Sigmoid colon (tissue), 6 donors: ENCODE measurements at regions not wholly inside any gene's neighbourhood (a gene's known extent, or its start where the extent isn't known, plus 50 kb on each side); places are given as distances from the start of the nearest gene placed in this dataset.

Experiments used
- DNase-seq: peaks from one replicate; pipeline ENCODE4 v3.0.0-alpha.2; 2019
- H3K27ac ChIP-seq, 4 donors: fragments of 200-600 bp; sonication (generic); one replicate each; pipeline ENCODE4 v1.5.1; 2016 to 2019; ENCODE audit warnings: mild to moderate bottlenecking in 1 of 4
- H3K27me3 ChIP-seq, 3 donors: fragments of 200-600 bp; sonication (generic); one replicate each; pipeline ENCODE4 v1.5.1; 2019; ENCODE audit warnings: mild to moderate bottlenecking in 1 of 3
- H3K36me3 ChIP-seq, 4 donors: fragments of 200-600 bp; sonication (generic); one replicate each; pipeline ENCODE4 v1.5.1; 2016 to 2019
- H3K4me1 ChIP-seq, 4 donors: fragments of 200-600 bp; sonication (generic); one replicate each; pipeline ENCODE4 v1.5.1; 2017 to 2019
- H3K4me3 ChIP-seq, 4 donors: fragments of 200-600 bp; sonication (generic); one replicate each; pipeline ENCODE4 v1.5.1; 2017 to 2019; ENCODE audit warnings: mild to moderate bottlenecking in 2 of 4, moderate library complexity in 1 of 4
- H3K9me3 ChIP-seq, 4 donors: fragments of 200-600 bp in 3 of 4; sonication (generic) in 3 of 4; one replicate each; pipeline versions ENCODE4 v1.5.1 to v1.6.1; 2013 to 2019
- EP300 ChIP-seq, 4 donors: sonication (generic); formaldehyde crosslinking; IDR thresholded peaks; one replicate each; pipeline ENCODE4 v1.6.1; 2017; ENCODE audit warnings: antibody characterized with exemption in 4 of 4
- POLR2A ChIP-seq, 2 donors: fragments of 450-650 bp; IDR thresholded peaks; one replicate each; pipeline ENCODE4 v1.6.1; 2016; ENCODE audit warnings: antibody characterized with exemption in 2 of 2, mild to moderate bottlenecking in 2 of 2, moderate library complexity in 2 of 2
- POLR2AphosphoS5 ChIP-seq, 4 donors: sonication (generic); formaldehyde crosslinking; IDR thresholded peaks; one replicate each; pipeline ENCODE4 v1.6.1; 2017; ENCODE audit warnings: antibody characterized with exemption in 4 of 4
- WGBS, 2 donors: extraction: QIAGEN DNeasy Blood & Tissue Kit; methylation state at CpG; one replicate each; pipeline ENCODE4 v1.1.7; 2013; 5-methylcytosine and 5-hydroxymethylcytosine counted together
- intact Hi-C: fragments of 100-400 bp; cut with DNase I; formaldehyde crosslinking; loops from one replicate; pipeline ENCODE4 v1.15.1; 2023
- TF ChIP-seq, protein P1 (sequence below), 4 experiments: fragments of 450-650 bp in 3 of 4; fragments of 200-600 bp in 1 of 4; IDR thresholded peaks; one replicate each; pipeline ENCODE4 v1.5.1; 2016 to 2019; ENCODE audit warnings: antibody characterized with exemption in 4 of 4, mild to moderate bottlenecking in 3 of 4, moderate library complexity in 2 of 4
- donor health status: healthy with polysubstance abuse.
- donor health status: healthy.

DNA sequence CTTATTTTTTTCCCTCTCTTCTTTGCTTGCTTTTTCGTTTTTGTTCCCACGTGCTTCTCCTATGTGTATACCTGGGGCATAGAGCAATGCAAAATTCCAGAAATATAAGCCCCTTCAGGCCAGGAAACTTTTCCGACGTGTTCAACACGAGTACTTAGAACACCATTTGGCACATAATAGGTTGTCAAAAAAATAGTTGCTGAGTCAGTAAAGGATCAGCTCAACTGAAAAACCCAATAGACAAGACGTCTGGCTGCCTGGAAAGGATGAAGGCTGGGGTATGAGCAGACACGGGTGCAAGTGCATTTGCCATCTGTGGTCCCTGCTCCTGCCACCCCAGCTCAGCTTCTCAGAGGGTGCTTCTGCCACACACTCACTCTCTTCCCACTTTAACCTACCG is 823.0 kb upstream of the SOX11 start:
- no peaks in the 10 kb centered on the region for H3K27me3 ChIP-seq
- TF ChIP-seq, protein P1, sequence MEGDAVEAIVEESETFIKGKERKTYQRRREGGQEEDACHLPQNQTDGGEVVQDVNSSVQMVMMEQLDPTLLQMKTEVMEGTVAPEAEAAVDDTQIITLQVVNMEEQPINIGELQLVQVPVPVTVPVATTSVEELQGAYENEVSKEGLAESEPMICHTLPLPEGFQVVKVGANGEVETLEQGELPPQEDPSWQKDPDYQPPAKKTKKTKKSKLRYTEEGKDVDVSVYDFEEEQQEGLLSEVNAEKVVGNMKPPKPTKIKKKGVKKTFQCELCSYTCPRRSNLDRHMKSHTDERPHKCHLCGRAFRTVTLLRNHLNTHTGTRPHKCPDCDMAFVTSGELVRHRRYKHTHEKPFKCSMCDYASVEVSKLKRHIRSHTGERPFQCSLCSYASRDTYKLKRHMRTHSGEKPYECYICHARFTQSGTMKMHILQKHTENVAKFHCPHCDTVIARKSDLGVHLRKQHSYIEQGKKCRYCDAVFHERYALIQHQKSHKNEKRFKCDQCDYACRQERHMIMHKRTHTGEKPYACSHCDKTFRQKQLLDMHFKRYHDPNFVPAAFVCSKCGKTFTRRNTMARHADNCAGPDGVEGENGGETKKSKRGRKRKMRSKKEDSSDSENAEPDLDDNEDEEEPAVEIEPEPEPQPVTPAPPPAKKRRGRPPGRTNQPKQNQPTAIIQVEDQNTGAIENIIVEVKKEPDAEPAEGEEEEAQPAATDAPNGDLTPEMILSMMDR (IDR thresholded peaks at IDR 0.05), result no peak
- no peak for TF ChIP-seq POLR2A (IDR thresholded peaks at IDR 0.05)
- no peak for TF ChIP-seq EP300 (IDR thresholded peaks at IDR 0.05)
- no peak for TF ChIP-seq POLR2AphosphoS5 (IDR thresholded peaks at IDR 0.05)
- 78 to 85% methylated on average over 8 of the region's 8 CpGs for WGBS, 2 donors
- H3K27ac ChIP-seq, result no peak overlapping the region
- no peak for DNase-seq
- H3K36me3 ChIP-seq, result no peaks in the 10 kb centered on the region
- no peak overlapping the region for H3K4me3 ChIP-seq
- H3K4me1 ChIP-seq, result no peaks in the 10 kb centered on the region
- no peaks in the 10 kb centered on the region for H3K9me3 ChIP-seq
- intact Hi-C loops, result no loop called here

- WGBS, 2 donors, result 90 to 91% methylated on average over 6 of the region's 6 CpGs
Measured at GRCh38 chr2:4873364-4873763, 818.8 kb upstream of the SOX11 start.

DNA sequence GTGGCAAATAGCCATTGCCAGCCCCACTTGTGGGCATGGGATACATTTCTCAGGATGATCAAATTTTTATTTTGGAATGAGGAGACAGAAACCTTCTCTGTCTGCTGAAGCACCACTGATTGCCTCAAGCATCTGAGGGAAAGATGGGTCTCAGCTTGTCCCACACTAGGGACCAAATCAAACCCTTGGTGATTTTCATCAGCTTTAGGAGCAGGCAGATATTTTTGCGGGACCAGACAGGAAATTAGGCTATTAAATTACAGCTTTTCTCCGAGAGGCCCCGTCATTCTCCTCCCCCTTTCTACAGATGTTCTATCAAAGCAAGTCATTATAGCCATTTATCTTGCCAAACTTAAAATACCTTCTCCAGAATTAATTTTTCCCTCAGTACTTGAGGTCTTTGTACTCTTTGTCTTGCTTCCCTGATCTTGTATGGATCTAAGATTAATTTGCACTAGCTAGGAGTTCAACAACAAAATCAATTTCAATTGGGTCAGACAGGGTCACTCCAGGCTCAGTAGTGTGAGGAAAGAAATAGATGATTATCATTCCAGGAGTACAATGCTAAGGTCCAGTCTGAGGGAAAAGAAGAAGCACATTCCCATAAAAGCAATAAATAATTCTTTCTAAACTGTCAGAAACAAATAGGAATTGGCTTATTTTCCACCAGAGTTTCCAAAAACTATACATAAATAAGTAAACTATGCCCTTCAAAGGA is 818.1 kb upstream of the SOX11 start:
- WGBS, 2 donors, result 66 to 70% methylated on average over 3 of the region's 3 CpGs
- no peak for DNase-seq
- Histone ChIP-seq H3K27ac (no peak overlapping the region), H3K9me3 (no peaks in the 10 kb centered on the region), H3K4me1 (no peaks in the 10 kb centered on the region), H3K27me3 (no peaks in the 10 kb centered on the region), H3K36me3 (no peaks in the 10 kb centered on the region), H3K4me3 (no peak overlapping the region)
- intact Hi-C loops, result no loop called here
- TF ChIP-seq POLR2AphosphoS5 (IDR thresholded peaks at IDR 0.05) (no peak), EP300 (IDR thresholded peaks at IDR 0.05) (no peak), POLR2A (IDR thresholded peaks at IDR 0.05) (no peak)
- TF ChIP-seq, protein P1 (IDR thresholded peaks at IDR 0.05), result no peak

More at GRCh38 chr2:4873364-4873763, 818.8 kb upstream of the SOX11 start:
- intact Hi-C loops, result no loop called here
- H3K36me3 ChIP-seq, result no peaks in the 10 kb centered on the region
- no peaks in the 10 kb centered on the region for H3K27me3 ChIP-seq
- no peak overlapping the region for H3K27ac ChIP-seq
- TF ChIP-seq EP300 (IDR thresholded peaks at IDR 0.05), result no peak
- TF ChIP-seq POLR2A (IDR thresholded peaks at IDR 0.05), result no peak
- TF ChIP-seq POLR2AphosphoS5 (IDR thresholded peaks at IDR 0.05), result no peak
- TF ChIP-seq, protein P1 (IDR thresholded peaks at IDR 0.05), result no peak
- H3K9me3 ChIP-seq, result no peaks in the 10 kb centered on the region
- no peaks in the 10 kb centered on the region for H3K4me1 ChIP-seq
- no peak for DNase-seq
- H3K4me3 ChIP-seq, result no peak overlapping the region

DNA sequence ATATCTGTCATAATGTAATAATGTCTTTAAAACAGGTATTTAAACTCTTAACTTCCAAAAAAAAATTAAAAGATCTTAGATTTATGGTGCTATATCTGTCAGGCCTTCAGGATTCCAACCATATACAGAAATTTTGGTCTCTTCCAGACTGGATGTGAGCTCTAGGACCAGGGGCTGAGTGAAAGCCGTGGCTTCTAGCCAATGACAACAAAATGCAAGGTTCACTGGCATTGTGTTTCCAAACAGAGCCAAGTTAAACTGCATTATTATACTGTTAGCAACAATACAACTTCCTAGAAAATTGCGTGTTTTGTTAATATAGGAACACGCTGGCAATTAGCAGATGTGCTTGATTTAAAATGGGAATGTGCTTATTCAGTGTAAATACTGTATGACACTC is 809.8 kb upstream of the SOX11 start:
- H3K36me3 ChIP-seq, result no peaks in the 10 kb centered on the region
- intact Hi-C loops, result no loop called here
- H3K9me3 ChIP-seq, result no peaks in the 10 kb centered on the region
- WGBS, 2 donors, result 70 to 83% methylated on average over 3 of the region's 3 CpGs
- DNase-seq, result no peak
- no peaks in the 10 kb centered on the region for H3K27me3 ChIP-seq
- H3K4me1 ChIP-seq, result no peaks in the 10 kb centered on the region
- no peak overlapping the region for H3K27ac ChIP-seq
- no peak for TF ChIP-seq POLR2AphosphoS5 (IDR thresholded peaks at IDR 0.05)
- TF ChIP-seq POLR2A (IDR thresholded peaks at IDR 0.05), result no peak
- TF ChIP-seq, protein P1 (IDR thresholded peaks at IDR 0.05), result no peak
- no peak for TF ChIP-seq EP300 (IDR thresholded peaks at IDR 0.05)
- no peak overlapping the region for H3K4me3 ChIP-seq

GRCh38 chr2:4882941-4883340 is 809.2 kb upstream of the SOX11 start:
- 77 to 85% methylated on average over 8 of the region's 8 CpGs for WGBS, 2 donors
- H3K36me3 ChIP-seq, result no peaks in the 10 kb centered on the region
- H3K4me1 ChIP-seq, result no peaks in the 10 kb centered on the region
- H3K4me3 ChIP-seq, result no peak overlapping the region
- H3K9me3 ChIP-seq, result no peaks in the 10 kb centered on the region
- TF ChIP-seq, protein P1 (IDR thresholded peaks at IDR 0.05), result no peak
- no peak for TF ChIP-seq POLR2AphosphoS5 (IDR thresholded peaks at IDR 0.05)
- TF ChIP-seq EP300 (IDR thresholded peaks at IDR 0.05), result no peak
- no peak overlapping the region for H3K27ac ChIP-seq
- no peak for DNase-seq
- intact Hi-C loops, result no loop called here
- H3K27me3 ChIP-seq, result no peaks in the 10 kb centered on the region
